ENCODE measurements at regions not wholly inside any gene's neighbourhood (a gene's known extent, or its start where the extent isn't known, plus 50 kb on each side); places are given as distances from the start of the nearest gene placed in this dataset.

DNA sequence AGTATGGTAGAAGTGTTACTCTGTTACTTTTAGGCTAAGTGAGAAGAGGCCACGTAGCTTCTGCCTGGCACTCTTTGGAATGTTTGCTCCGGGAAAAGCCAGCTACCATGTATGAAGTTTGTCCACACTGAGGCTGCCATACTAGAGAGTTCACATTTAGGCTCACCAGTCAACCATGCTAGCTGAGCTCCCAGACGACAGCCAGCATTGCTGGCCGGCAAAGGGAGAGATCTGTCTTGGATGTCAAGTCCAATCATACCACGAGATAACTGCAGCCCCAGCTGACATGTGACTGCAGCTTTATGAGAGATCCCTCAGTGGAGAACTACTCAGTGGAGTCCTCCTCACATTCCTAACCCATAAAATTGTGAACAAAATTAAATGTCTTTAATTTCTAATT is 321.2 kb upstream of the F9 start:
- DNase-seq (no peak), ATAC-seq (no peak)
- no peak overlapping the region for H3K27ac ChIP-seq
- in situ Hi-C loops (cut with MboI; ENCODE audit: low sequenced_read_pairs in 4 of 4) (no loop called here), intact Hi-C loops (cut with DNase I; ENCODE audit: low total_unique reads) (loop anchor here (5.0 kb wide), 1 partner anchor 282 kb away; no protein-coding TSS in a partner anchor)
- H3K27me3 ChIP-seq: no peaks in the 10 kb centered on the region
- TF ChIP-seq CTCF (IDR thresholded peaks at IDR 0.05 in 4 of 5, conservative IDR thresholded peaks at IDR 0.05 in 1 of 5): no peak
- H3K4me3 ChIP-seq: no peak overlapping the region
- H3K36me3 ChIP-seq: no peaks in the 10 kb centered on the region
- H3K4me1 ChIP-seq: no peaks in the 10 kb centered on the region
- H3K9me3 ChIP-seq: no peaks in the 10 kb centered on the region

GRCh38 chrX:139207655-139208054 is 322.9 kb upstream of the F9 start:
- H3K4me1 ChIP-seq: no peaks in the 10 kb centered on the region
- H3K4me3 ChIP-seq: no peak overlapping the region
- no peaks in the 10 kb centered on the region for H3K36me3 ChIP-seq
- intact Hi-C loops (cut with DNase I; ENCODE audit: low total_unique reads) (loop anchor here (5.0 kb wide), 1 partner anchor 280 kb away; no protein-coding TSS in a partner anchor), in situ Hi-C loops (cut with MboI; ENCODE audit: low sequenced_read_pairs in 4 of 4) (no loop called here)
- TF ChIP-seq POLR2A (IDR thresholded peaks at IDR 0.05) (no peak), CTCF (IDR thresholded peaks at IDR 0.05 in 4 of 5, conservative IDR thresholded peaks at IDR 0.05 in 1 of 5) (no peak)
- H3K27ac ChIP-seq: no peak overlapping the region
- no peaks in the 10 kb centered on the region for H3K9me3 ChIP-seq
- no peak for ATAC-seq
- DNase-seq: no peak
- no peaks in the 10 kb centered on the region for H3K27me3 ChIP-seq

GRCh38 chrX:139206914-139207313 is 323.6 kb upstream of the F9 start:
- intact Hi-C loops (cut with DNase I; ENCODE audit: low total_unique reads): loop anchor here (5.0 kb wide), 1 partner anchor 280 kb away; no protein-coding TSS in a partner anchor

GRCh38 chrX:139204898-139205667 is 325.5 kb upstream of the F9 start:
- peak; percentile 52 to 84 for DNase-seq
- intact Hi-C loops (cut with DNase I; ENCODE audit: low total_unique reads): loop anchor here (5.0 kb wide), 1 partner anchor 278 kb away; no protein-coding TSS in a partner anchor
- TF ChIP-seq CTCF (IDR thresholded peaks at IDR 0.05 in 4 of 5, conservative IDR thresholded peaks at IDR 0.05 in 1 of 5) (peak in 1 of 5 experiments; percentile 27), POLR2A (IDR thresholded peaks at IDR 0.05) (peak; percentile 84 to 85)

More at GRCh38 chrX:139206914-139207313, 323.6 kb upstream of the F9 start:
- TF ChIP-seq CTCF (IDR thresholded peaks at IDR 0.05 in 4 of 5, conservative IDR thresholded peaks at IDR 0.05 in 1 of 5) (no peak), POLR2A (IDR thresholded peaks at IDR 0.05) (no peak)
- Histone ChIP-seq H3K4me3 (no peak overlapping the region), H3K27me3 (no peaks in the 10 kb centered on the region), H3K36me3 (no peaks in the 10 kb centered on the region), H3K9me3 (no peaks in the 10 kb centered on the region), H3K4me1 (peaks cover 0 to 6% of the 10 kb centered on the region in 2 donors), H3K27ac (no peak overlapping the region)
- ATAC-seq (no peak), DNase-seq (no peak)
- in situ Hi-C loops (cut with MboI; ENCODE audit: low sequenced_read_pairs in 4 of 4): no loop called here

More at GRCh38 chrX:139204898-139205667, 325.5 kb upstream of the F9 start:
- Histone ChIP-seq H3K27me3 (no peaks in the 10 kb centered on the region), H3K4me1 (peaks cover 15 to 18% of the 10 kb centered on the region in 2 donors), H3K9me3 (no peaks in the 10 kb centered on the region), H3K27ac (peak overlapping the region; percentile 83 to 93 (median 86)), H3K36me3 (no peaks in the 10 kb centered on the region), H3K4me3 (peak overlapping the region; percentile 62 to 70 (median 64))
- peak; percentile 64 to 78 for ATAC-seq
- in situ Hi-C loops (cut with MboI; ENCODE audit: low sequenced_read_pairs in 4 of 4): no loop called here
